ENCODE measurements at regions not wholly inside any gene's neighbourhood (a gene's known extent, or its start where the extent isn't known, plus 50 kb on each side); places are given as distances from the start of the nearest gene placed in this dataset.

DNA sequence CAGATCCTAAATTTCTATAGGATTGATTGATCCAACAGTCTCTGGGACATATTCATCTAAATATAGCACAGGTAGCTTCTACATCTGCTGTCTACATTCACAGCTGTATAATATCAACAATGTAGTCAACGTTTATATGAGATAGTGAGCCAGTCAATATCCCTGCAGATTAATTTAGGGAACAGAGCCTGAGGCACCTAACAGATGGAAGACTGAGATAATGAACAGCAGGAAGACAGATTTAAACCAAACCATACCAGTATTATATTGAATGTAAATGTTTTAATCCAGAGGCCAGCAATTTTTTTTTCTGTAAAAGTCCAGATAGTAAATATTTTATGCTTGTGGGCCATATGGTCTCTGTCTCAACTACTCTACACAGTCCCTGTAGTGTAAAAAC, 2072.4 kb downstream of the MRPL39 start:
- Histone ChIP-seq H3K27me3 (ENCODE audit: insufficient read depth, low read length) (no peaks in the 10 kb centered on the region), H3K4me3 (ENCODE audit: low read length) (no peak overlapping the region), H3K9me3 (ENCODE audit: insufficient read depth, low read depth, low read length) (no peaks in the 10 kb centered on the region), H3K36me3 (ENCODE audit: insufficient read depth, low read length) (no peaks in the 10 kb centered on the region), H3K9ac (ENCODE audit: low read depth, low read length) (no peak overlapping the region), H3K27ac (ENCODE audit: low read depth, low read length) (no peak overlapping the region), H3K4me1 (ENCODE audit: insufficient read depth, low read length) (no peaks in the 10 kb centered on the region)
- no CpG with 5 or more reads among the region's 1 CpG for WGBS

DNA sequence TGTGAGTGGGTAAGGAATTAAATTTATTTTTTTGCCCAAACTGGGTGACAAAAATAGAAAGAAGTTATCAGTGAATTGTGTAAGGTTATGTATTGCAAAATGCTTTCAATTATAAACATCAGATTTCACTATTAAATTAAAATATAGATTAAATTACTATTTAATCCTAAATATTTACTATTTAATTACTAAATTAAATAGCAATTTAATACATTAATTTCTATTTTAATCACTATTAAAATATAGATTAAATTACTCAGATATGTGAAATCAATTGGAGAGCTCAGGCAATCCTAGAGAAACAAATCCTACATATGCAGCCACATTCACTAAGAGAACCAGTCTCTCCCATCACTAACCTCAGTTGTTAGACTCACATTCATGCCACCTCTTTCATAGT, 2075.8 kb downstream of the MRPL39 start:
- H3K27me3 ChIP-seq (ENCODE audit: insufficient read depth, low read length), result no peaks in the 10 kb centered on the region
- no peaks in the 10 kb centered on the region for H3K9me3 ChIP-seq (ENCODE audit: insufficient read depth, low read depth, low read length)
- no peak overlapping the region for H3K4me3 ChIP-seq (ENCODE audit: low read length)
- H3K9ac ChIP-seq (ENCODE audit: low read depth, low read length), result no peak overlapping the region
- H3K36me3 ChIP-seq (ENCODE audit: insufficient read depth, low read length), result no peaks in the 10 kb centered on the region
- no peaks in the 10 kb centered on the region for H3K4me1 ChIP-seq (ENCODE audit: insufficient read depth, low read length)
- H3K27ac ChIP-seq (ENCODE audit: low read depth, low read length), result no peak overlapping the region

DNA sequence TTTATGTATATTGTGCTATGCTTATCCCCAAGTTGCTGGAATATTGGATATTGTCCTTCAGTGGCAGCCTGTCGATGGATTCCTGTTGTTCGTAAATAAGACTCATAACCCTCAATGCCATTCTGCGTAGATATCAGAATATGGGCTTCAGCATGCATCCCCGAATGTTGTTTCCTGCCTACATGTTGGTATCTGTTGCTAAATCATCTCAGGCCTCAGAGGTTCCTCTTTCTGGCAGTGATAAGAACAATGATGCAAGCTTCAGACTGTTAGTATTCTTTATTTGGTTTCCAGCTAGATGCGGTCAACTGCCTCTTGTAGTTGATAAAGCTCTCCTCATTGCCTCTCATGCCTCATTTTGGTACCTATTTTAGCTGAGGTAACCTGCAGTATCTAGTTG, 2082.6 kb downstream of the MRPL39 start:
- Histone ChIP-seq H3K9me3 (ENCODE audit: insufficient read depth, low read depth, low read length) (no peaks in the 10 kb centered on the region), H3K27me3 (ENCODE audit: insufficient read depth, low read length) (no peaks in the 10 kb centered on the region), H3K4me3 (ENCODE audit: low read length) (no peak overlapping the region), H3K4me1 (ENCODE audit: insufficient read depth, low read length) (no peaks in the 10 kb centered on the region), H3K9ac (ENCODE audit: low read depth, low read length) (no peak overlapping the region), H3K36me3 (ENCODE audit: insufficient read depth, low read length) (no peaks in the 10 kb centered on the region), H3K27ac (ENCODE audit: low read depth, low read length) (no peak overlapping the region)
- 95% methylated on average over 5 of the region's 5 CpGs for WGBS

DNA sequence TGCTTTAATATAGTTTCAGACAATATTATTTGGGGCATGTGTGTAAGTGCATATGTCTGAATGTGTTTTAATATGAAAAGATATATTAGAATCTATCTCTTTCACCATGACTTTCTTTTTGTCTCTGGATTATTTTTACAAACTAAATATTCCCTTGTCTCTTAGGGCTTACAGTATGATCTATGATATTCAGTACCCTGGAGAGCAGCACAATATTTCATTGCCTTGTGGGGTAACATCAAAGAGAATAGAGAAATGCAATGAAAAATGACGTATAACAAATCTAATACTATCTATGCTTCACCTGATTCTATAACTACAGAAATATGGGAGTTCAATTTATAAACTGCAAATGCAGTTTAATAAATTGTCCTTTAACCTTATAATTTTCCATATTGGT, 2084.5 kb downstream of the MRPL39 start:
- H3K27me3 ChIP-seq (ENCODE audit: insufficient read depth, low read length), result no peaks in the 10 kb centered on the region
- H3K4me1 ChIP-seq (ENCODE audit: insufficient read depth, low read length), result no peaks in the 10 kb centered on the region
- no CpG with 5 or more reads among the region's 1 CpG for WGBS
- no peaks in the 10 kb centered on the region for H3K9me3 ChIP-seq (ENCODE audit: insufficient read depth, low read depth, low read length)
- no peak overlapping the region for H3K4me3 ChIP-seq (ENCODE audit: low read length)
- H3K27ac ChIP-seq (ENCODE audit: low read depth, low read length), result no peak overlapping the region
- no peak overlapping the region for H3K9ac ChIP-seq (ENCODE audit: low read depth, low read length)
- H3K36me3 ChIP-seq (ENCODE audit: insufficient read depth, low read length), result no peaks in the 10 kb centered on the region

DNA sequence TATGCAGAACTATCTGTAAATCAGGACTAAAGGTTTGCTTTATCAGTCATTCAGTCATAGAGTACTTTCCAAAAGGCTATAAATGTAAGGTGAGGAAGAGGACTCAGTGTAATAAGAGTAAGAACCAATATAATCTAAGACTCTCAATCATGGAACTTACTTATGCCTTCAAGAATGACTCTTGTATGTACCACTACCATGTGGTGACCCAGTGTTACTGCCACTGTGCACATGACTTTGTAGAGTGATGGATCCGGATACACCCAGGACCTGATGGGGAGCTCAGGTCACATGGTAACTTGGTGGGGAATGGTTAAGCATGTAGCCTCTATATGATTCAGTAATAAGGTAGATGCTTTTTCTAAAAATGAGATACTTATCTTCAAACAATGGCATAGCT, 2099.8 kb downstream of the MRPL39 start:
- Histone ChIP-seq H3K27ac (ENCODE audit: low read depth, low read length) (no peak overlapping the region), H3K9me3 (ENCODE audit: insufficient read depth, low read depth, low read length) (no peaks in the 10 kb centered on the region), H3K36me3 (ENCODE audit: insufficient read depth, low read length) (no peaks in the 10 kb centered on the region), H3K9ac (ENCODE audit: low read depth, low read length) (no peak overlapping the region), H3K4me3 (ENCODE audit: low read length) (no peak overlapping the region), H3K4me1 (ENCODE audit: insufficient read depth, low read length) (no peaks in the 10 kb centered on the region), H3K27me3 (ENCODE audit: insufficient read depth, low read length) (no peaks in the 10 kb centered on the region)
- WGBS, result 95% methylated on average over 1 of the region's 1 CpG

DNA sequence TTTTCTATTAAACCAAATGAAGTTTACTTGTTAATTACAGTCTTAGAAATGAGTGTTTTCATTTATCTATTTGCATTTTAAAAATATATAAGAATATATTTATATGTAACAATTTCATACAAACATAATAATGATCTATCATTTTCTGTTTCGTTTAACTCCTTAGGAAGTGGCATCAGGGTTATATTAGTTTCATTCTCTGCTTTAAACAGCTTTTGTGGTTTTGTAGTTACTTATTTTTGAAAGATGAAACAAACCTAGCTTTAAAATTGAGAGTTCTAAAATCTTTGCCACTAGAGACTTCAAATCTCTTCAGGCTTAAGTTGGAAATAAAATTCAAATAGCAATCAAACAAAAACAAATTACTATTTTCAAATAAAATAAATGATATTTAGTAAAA, 2110.6 kb downstream of the MRPL39 start:
- H3K36me3 ChIP-seq (ENCODE audit: insufficient read depth, low read length), result no peaks in the 10 kb centered on the region
- H3K27me3 ChIP-seq (ENCODE audit: insufficient read depth, low read length), result no peaks in the 10 kb centered on the region
- no peak overlapping the region for H3K9ac ChIP-seq (ENCODE audit: low read depth, low read length)
- no CpG with 5 or more reads among the region's 1 CpG for WGBS
- no peak overlapping the region for H3K27ac ChIP-seq (ENCODE audit: low read depth, low read length)
- no peak overlapping the region for H3K4me3 ChIP-seq (ENCODE audit: low read length)
- H3K9me3 ChIP-seq (ENCODE audit: insufficient read depth, low read depth, low read length), result no peaks in the 10 kb centered on the region
- H3K4me1 ChIP-seq (ENCODE audit: insufficient read depth, low read length), result no peaks in the 10 kb centered on the region

DNA sequence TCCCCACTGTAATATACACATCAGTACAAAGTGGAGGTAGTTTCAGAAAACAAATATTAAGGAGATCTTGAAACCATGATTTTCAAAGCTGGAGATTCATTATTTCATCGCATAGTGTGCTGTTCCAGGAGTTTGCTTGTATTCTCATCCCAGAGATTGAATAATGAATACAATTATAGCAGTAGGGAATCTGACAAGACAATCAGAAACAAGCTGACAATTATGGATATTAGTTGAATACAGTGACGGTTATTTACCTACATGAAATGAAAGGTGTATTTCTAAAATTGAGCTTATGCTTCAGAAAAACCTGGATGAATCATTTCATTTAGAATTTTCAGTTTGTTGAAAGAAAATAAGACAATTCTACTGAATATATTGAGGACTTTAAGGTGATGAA, 2119.0 kb downstream of the MRPL39 start:
- Histone ChIP-seq H3K9me3 (ENCODE audit: insufficient read depth, low read depth, low read length) (no peaks in the 10 kb centered on the region), H3K27me3 (ENCODE audit: insufficient read depth, low read length) (no peaks in the 10 kb centered on the region), H3K36me3 (ENCODE audit: insufficient read depth, low read length) (no peaks in the 10 kb centered on the region), H3K9ac (ENCODE audit: low read depth, low read length) (no peak overlapping the region), H3K27ac (ENCODE audit: low read depth, low read length) (no peak overlapping the region), H3K4me3 (ENCODE audit: low read length) (no peak overlapping the region), H3K4me1 (ENCODE audit: insufficient read depth, low read length) (no peaks in the 10 kb centered on the region)
- WGBS, result 81% methylated on average over 2 of the region's 2 CpGs

DNA sequence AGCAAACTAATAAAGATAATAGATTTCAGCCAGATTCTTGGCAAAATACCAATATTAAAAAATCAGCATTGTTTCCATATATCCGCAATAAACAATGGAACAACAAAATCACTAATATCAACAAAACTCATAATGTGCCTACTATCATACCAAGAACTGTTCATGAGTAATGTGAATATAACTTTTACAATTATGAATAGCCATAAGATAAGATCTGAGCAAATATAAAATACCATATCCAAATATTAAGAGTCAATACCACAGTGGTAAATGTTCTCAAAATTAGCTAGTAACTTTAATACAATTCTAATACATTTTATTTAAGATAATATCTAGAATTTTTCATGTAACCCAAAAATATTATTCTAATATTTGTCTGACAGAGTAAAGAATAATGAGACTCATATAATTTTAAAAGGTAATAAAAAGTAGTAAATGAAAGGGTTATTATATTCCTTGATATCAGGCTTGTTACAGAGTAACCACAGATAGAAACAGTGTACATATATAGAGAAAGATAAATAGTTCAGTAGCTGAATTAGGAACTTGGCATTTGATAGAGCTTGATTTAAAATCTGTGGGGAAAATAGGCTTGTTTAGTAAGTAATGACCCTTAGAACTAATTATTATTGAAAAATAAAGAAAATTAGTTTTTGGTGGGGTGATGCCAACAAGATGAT, 2126.6 kb downstream of the MRPL39 start:
- no peak overlapping the region for H3K4me3 ChIP-seq (ENCODE audit: low read length)
- no peaks in the 10 kb centered on the region for H3K9me3 ChIP-seq (ENCODE audit: insufficient read depth, low read depth, low read length)
- H3K27me3 ChIP-seq (ENCODE audit: insufficient read depth, low read length), result no peaks in the 10 kb centered on the region
- H3K36me3 ChIP-seq (ENCODE audit: insufficient read depth, low read length), result no peaks in the 10 kb centered on the region
- no peak overlapping the region for H3K27ac ChIP-seq (ENCODE audit: low read depth, low read length)
- 100% methylated on average over 1 of the region's 1 CpG for WGBS
- H3K9ac ChIP-seq (ENCODE audit: low read depth, low read length), result no peak overlapping the region
- no peaks in the 10 kb centered on the region for H3K4me1 ChIP-seq (ENCODE audit: insufficient read depth, low read length)

DNA sequence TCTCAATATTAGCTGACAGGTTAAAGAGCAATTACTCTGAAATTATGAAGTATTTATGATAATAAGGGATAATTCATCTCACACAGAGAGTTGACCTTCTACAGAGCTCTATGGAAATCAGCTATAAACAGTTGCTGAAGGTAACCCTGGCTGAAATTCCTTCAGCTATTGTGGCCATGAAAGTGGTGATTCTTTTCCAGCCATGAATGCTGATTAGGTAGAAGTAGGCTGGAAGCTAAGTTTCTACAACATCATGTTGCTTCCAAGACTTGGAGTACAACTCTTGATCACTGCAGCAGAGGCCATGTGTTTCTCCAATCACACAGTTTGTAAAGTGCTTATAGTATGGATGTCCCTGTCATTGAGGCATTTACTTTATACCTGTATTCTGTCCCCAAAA, 2128.9 kb downstream of the MRPL39 start:
- H3K9me3 ChIP-seq (ENCODE audit: insufficient read depth, low read depth, low read length), result no peaks in the 10 kb centered on the region
- H3K4me1 ChIP-seq (ENCODE audit: insufficient read depth, low read length), result no peaks in the 10 kb centered on the region
- no peak overlapping the region for H3K4me3 ChIP-seq (ENCODE audit: low read length)
- no peaks in the 10 kb centered on the region for H3K36me3 ChIP-seq (ENCODE audit: insufficient read depth, low read length)
- H3K9ac ChIP-seq (ENCODE audit: low read depth, low read length), result no peak overlapping the region
- H3K27me3 ChIP-seq (ENCODE audit: insufficient read depth, low read length), result no peaks in the 10 kb centered on the region
- H3K27ac ChIP-seq (ENCODE audit: low read depth, low read length), result no peak overlapping the region

DNA sequence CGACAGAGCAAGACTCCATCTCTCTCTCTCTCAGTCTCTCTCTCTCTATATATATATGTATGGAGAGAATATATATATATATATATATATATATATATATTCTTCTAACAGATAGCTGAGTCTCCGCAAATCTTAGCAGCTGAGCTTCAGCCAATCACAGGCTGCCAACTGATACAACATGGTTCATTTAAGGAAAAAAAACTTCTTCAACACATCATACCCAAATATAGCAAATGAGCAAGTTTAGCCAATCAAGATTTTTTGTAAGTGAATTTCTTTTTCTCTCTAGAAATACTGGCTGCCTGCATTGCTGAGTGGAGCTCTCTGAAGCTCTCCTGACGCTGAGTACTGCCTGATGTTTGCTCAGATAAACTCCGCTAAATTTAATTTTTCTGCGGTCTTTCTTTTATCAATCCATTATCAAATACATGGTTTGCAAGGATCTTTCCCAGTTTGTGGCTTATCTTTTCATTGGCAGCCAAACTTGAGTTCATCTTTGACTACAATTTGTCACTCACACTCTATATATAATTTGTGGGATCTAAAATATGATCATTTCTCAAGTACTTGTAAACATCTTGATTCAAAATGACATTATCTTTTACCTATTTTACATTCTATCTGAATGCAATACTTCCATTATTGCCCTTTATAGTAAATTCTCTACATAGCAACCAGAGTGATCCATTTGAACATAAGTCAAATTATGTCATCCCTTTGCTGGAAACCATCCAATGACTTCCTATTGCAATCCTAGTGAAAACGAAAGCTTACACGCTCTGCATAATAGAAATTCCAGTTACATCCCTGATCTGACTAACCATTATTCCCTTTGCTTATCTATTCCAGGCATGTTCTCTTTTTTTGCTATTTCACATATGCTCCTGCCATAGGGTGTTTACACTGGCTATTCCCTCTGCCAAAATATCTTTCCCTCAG, 2131.7 kb downstream of the MRPL39 start:
- Histone ChIP-seq H3K4me1 (ENCODE audit: insufficient read depth, low read length) (peaks cover 6% of the 10 kb centered on the region; the same call in 1 of the 2 replicates), H3K9ac (ENCODE audit: low read depth, low read length) (no peak overlapping the region), H3K4me3 (ENCODE audit: low read length) (no peak overlapping the region), H3K9me3 (ENCODE audit: insufficient read depth, low read depth, low read length) (no peaks in the 10 kb centered on the region), H3K27me3 (ENCODE audit: insufficient read depth, low read length) (no peaks in the 10 kb centered on the region), H3K27ac (ENCODE audit: low read depth, low read length) (no peak overlapping the region), H3K36me3 (ENCODE audit: insufficient read depth, low read length) (no peaks in the 10 kb centered on the region)
- WGBS, result 89% methylated on average over 6 of the region's 7 CpGs

DNA sequence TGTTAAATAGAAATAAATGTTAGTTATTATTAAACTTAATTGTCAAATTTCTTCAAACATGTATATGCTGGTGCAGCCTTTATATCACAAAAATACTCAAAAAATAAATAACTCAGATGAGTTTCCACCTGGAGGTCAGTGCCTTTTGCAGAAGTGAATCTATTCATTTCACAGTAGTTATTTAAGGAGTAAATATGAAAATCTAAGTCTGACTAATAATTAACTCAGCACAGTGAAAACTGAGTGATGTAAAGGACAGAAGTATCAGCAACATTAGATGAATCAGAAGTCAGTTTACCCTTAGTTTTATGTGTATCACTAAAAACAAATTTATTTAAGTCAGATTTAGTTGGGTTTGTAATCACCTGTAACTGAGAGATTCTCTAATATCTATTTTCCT, 2135.4 kb downstream of the MRPL39 start:
- H3K36me3 ChIP-seq (ENCODE audit: insufficient read depth, low read length), result no peaks in the 10 kb centered on the region
- no peaks in the 10 kb centered on the region for H3K27me3 ChIP-seq (ENCODE audit: insufficient read depth, low read length)
- H3K9me3 ChIP-seq (ENCODE audit: insufficient read depth, low read depth, low read length), result no peaks in the 10 kb centered on the region
- H3K4me1 ChIP-seq (ENCODE audit: insufficient read depth, low read length), result peaks cover 16% of the 10 kb centered on the region; the same call in 1 of the 2 replicates
- H3K9ac ChIP-seq (ENCODE audit: low read depth, low read length), result no peak overlapping the region
- H3K27ac ChIP-seq (ENCODE audit: low read depth, low read length), result no peak overlapping the region
- H3K4me3 ChIP-seq (ENCODE audit: low read length), result no peak overlapping the region

All from HUES64 (cell line).